HL-60 (cell line): ENCODE measurements at regions not wholly inside any gene's neighbourhood (a gene's known extent, or its start where the extent isn't known, plus 50 kb on each side); places are given as distances from the start of the nearest gene placed in this dataset.
"Not testable (repeated sequence)": the region's sequence is repeated elsewhere in the genome, so short reads cannot be mapped to it uniquely, and the experiment has no call there.

Experiments
- DNase-seq, 2 experiments: peaks; one replicate each; pipeline ENCODE4 v3.0.0-alpha.2; 2010 to 2020; ENCODE audit warnings: low read depth in 1 of 2, low spot score in 1 of 2
- H3K27ac ChIP-seq: fragments of 250-450 bp; sonication (Bioruptor Pico); replicated peaks from 2 replicates; pipeline ENCODE4 v1.5.1; 2020; ENCODE audit warnings: mild to moderate bottlenecking, moderate library complexity
- H3K27me3 ChIP-seq: fragments of 250-450 bp; sonication (Bioruptor Pico); 2 replicates; pipeline ENCODE4 v1.5.1; 2021; ENCODE audit warnings: mild to moderate bottlenecking, moderate library complexity; ENCODE audit not compliant: insufficient read depth, poor library complexity, severe bottlenecking
- H3K4me3 ChIP-seq: replicated peaks from 2 replicates; pipeline ENCODE4 v1.5.1; 2011; ENCODE audit warnings: mild to moderate bottlenecking, control low read depth, low read length; ENCODE audit not compliant: insufficient read depth
- GABPA ChIP-seq: IDR thresholded peaks from 2 replicates; pipeline ENCODE4 v1.6.1; 2012; ENCODE audit warnings: low read depth
- POLR2AphosphoS5 ChIP-seq: IDR thresholded peaks from 2 replicates; pipeline ENCODE4 v1.6.1; 2012; ENCODE audit warnings: low read depth
- SPI1 ChIP-seq: IDR thresholded peaks from 2 replicates; pipeline ENCODE4 v1.6.1; 2012; ENCODE audit warnings: low read depth, mild to moderate bottlenecking, borderline replicate concordance
- TF ChIP-seq, protein P1 (sequence below): IDR thresholded peaks from one replicate; pipeline ENCODE4 v1.5.1; 2011; ENCODE audit warnings: low read length, control low read depth, inconsistent platforms; ENCODE audit not compliant: insufficient read depth
- TF ChIP-seq, protein P2 (sequence below): IDR thresholded peaks from 2 replicates; pipeline ENCODE4 v1.6.1; 2012; ENCODE audit warnings: low read depth; ENCODE audit not compliant: insufficient replicate concordance

DNA sequence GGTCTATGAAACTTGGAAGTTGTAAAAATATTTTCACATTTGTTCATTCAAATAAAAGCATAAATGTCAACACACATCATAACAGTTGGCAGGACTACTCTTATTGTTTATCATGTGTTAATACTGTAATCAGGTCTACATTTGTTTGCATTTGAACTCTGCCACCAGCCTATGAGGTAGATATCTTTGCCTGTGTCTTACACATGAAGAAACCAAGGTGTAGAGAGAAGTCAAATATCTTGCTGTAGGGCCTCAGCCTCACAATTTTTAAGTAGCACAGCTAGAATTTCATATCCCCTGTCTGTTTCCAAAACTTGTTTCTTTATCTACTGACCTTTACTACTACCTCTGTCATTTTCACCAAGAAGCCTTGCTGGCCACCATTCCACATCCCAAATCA lies 161.9 kb downstream of the ZIC4 start:
- Histone ChIP-seq H3K4me3 (no peak overlapping the region), H3K27ac (no peak overlapping the region), H3K27me3 (no peaks in the 10 kb centered on the region)
- TF ChIP-seq POLR2AphosphoS5 (no peak), SPI1 (no peak), GABPA (no peak)
- TF ChIP-seq, protein P1, sequence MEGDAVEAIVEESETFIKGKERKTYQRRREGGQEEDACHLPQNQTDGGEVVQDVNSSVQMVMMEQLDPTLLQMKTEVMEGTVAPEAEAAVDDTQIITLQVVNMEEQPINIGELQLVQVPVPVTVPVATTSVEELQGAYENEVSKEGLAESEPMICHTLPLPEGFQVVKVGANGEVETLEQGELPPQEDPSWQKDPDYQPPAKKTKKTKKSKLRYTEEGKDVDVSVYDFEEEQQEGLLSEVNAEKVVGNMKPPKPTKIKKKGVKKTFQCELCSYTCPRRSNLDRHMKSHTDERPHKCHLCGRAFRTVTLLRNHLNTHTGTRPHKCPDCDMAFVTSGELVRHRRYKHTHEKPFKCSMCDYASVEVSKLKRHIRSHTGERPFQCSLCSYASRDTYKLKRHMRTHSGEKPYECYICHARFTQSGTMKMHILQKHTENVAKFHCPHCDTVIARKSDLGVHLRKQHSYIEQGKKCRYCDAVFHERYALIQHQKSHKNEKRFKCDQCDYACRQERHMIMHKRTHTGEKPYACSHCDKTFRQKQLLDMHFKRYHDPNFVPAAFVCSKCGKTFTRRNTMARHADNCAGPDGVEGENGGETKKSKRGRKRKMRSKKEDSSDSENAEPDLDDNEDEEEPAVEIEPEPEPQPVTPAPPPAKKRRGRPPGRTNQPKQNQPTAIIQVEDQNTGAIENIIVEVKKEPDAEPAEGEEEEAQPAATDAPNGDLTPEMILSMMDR = no peak
- TF ChIP-seq, protein P2, sequence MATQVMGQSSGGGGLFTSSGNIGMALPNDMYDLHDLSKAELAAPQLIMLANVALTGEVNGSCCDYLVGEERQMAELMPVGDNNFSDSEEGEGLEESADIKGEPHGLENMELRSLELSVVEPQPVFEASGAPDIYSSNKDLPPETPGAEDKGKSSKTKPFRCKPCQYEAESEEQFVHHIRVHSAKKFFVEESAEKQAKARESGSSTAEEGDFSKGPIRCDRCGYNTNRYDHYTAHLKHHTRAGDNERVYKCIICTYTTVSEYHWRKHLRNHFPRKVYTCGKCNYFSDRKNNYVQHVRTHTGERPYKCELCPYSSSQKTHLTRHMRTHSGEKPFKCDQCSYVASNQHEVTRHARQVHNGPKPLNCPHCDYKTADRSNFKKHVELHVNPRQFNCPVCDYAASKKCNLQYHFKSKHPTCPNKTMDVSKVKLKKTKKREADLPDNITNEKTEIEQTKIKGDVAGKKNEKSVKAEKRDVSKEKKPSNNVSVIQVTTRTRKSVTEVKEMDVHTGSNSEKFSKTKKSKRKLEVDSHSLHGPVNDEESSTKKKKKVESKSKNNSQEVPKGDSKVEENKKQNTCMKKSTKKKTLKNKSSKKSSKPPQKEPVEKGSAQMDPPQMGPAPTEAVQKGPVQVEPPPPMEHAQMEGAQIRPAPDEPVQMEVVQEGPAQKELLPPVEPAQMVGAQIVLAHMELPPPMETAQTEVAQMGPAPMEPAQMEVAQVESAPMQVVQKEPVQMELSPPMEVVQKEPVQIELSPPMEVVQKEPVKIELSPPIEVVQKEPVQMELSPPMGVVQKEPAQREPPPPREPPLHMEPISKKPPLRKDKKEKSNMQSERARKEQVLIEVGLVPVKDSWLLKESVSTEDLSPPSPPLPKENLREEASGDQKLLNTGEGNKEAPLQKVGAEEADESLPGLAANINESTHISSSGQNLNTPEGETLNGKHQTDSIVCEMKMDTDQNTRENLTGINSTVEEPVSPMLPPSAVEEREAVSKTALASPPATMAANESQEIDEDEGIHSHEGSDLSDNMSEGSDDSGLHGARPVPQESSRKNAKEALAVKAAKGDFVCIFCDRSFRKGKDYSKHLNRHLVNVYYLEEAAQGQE = no peak
- DNase-seq = no peak

DNA sequence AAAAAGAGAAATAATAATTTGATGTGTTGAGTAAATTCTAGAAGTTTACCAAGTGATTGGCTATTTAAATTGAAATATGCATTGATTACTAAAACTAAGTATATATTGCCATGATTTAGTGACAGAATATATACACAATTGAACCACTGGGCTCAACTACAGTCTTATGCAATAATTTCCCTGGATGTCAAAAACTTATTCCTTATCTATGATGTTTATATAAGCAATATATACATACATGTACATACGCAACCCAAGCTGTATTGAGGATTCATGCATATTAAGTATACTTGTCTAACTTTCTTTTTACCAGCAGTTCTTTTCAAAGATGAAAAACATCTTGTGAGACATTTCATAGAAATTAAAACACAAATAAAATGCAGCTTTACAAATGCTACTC lies 165.8 kb downstream of the ZIC4 start:
- Histone ChIP-seq H3K27ac (no peak overlapping the region), H3K27me3 (no peaks in the 10 kb centered on the region), H3K4me3 (no peak overlapping the region)
- DNase-seq = no peak
- TF ChIP-seq, protein P1 = no peak
- TF ChIP-seq GABPA = no peak

DNA sequence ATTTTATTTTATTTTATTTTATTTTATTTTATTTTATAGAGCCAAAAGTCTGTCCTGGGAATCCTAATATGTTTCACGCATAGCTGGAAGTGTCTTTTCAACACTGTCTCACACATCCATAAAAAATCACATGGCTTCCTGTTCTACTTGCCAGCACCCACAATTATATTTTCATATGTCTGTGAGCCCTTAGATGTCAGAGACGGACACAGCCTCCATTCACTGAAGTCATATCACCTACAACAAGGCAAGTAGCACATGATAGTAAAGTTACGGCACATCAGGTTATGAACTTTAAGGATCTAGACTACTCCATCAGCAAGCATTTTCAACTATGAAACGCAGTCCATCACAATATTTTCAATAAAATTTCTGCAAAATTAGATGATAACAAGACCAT lies 168.4 kb downstream of the ZIC4 start:
- Histone ChIP-seq H3K27ac (no peak overlapping the region), H3K4me3 (no peak overlapping the region), H3K27me3 (no peaks in the 10 kb centered on the region)
- TF ChIP-seq, protein P1 = no peak
- TF ChIP-seq POLR2AphosphoS5 (no peak), GABPA (no peak), SPI1 (no peak)
- TF ChIP-seq, protein P2 = no peak
- no peak for DNase-seq

DNA sequence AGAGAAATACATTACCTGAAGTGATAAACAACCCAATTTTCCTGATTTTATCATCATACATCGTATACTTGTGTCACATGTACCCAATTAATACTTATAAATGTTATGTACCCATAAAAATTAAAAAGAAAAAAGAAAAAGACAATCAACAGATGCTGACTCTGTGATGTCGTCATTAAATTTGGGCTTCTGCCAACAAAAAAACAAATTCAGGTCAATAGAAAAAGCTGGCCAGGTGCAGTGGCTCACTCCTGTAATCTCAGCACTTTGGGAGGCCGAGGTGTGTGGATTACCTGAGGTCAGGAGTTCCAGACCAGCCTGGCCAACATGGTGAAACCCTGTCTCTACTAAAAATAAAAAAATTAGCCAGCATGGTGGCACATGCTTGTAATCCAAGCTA lies 174.4 kb downstream of the ZIC4 start:
- H3K27ac ChIP-seq, H3K4me3 ChIP-seq, H3K27me3 ChIP-seq, DNase-seq: not testable (repeated sequence)
